SK-N-SH (cell line): ENCODE measurements at regions not wholly inside any gene's neighbourhood (a gene's known extent, or its start where the extent isn't known, plus 50 kb on each side); places are given as distances from the start of the nearest gene placed in this dataset.

Source experiments
- CTCF ChIA-PET: fragments of 300-600, 350-600 bp; formaldehyde crosslinking; extraction: SDS; loops from one replicate; lab custom pipeline; 2021; lab: Yijun Ruan, JAX
- POLR2A ChIA-PET: fragments of 350-600 bp; sonication (Branson Sonifier 250); formaldehyde crosslinking; extraction: SDS; loops from one replicate; lab custom pipeline; 2020; ENCODE audit warnings: antibody characterized with exemption, inconsistent platforms; lab: Yijun Ruan, JAX
- DNase-seq: peaks from one replicate; pipeline ENCODE4 v3.0.0; 2012
- H2AFZ ChIP-seq: fragments of 200-600 bp; sonication (generic); 2 replicates; pipeline ENCODE4 v1.8.1; 2016; ENCODE audit warnings: antibody characterized with exemption, mild to moderate bottlenecking, low read depth
- H3F3A ChIP-seq: fragments of 200-600 bp; sonication (generic); replicated peaks from 2 replicates; pipeline ENCODE3; 2016; ENCODE audit warnings: antibody characterized with exemption, mild to moderate bottlenecking; ENCODE audit not compliant: insufficient read depth
- H3K27ac ChIP-seq, 2 experiments: fragments of 200-500 bp in 1 of 2; fragments of 200-600 bp in 1 of 2; sonication (Bioruptor generic) in 1 of 2; sonication (generic), shearing (Covaris generic) in 1 of 2; 2 replicates each; pipeline versions ENCODE4 v1.5.1 to v1.6.1; 2014 to 2016; ENCODE audit warnings: low read depth in 2 of 2, inconsistent platforms in 1 of 2, low read length in 1 of 2, mild to moderate bottlenecking in 1 of 2, mixed read lengths in 1 of 2
- H3K27me3 ChIP-seq: fragments of 200-600 bp; sonication (generic), shearing (Covaris generic); 2 replicates; pipeline ENCODE4 v1.6.1; 2016; ENCODE audit warnings: mixed run types; ENCODE audit not compliant: insufficient read depth
- H3K36me3 ChIP-seq, 2 experiments: fragments of 200-500 bp in 1 of 2; fragments of 200-600 bp in 1 of 2; sonication (Bioruptor generic) in 1 of 2; sonication (generic) in 1 of 2; replicated peaks in 1 of 2; 2 replicates each; pipeline versions ENCODE3 to v1.5.1; 2014 to 2016; ENCODE audit warnings: low read length in 1 of 2, mild to moderate bottlenecking in 1 of 2; ENCODE audit not compliant: insufficient read depth in 2 of 2, control insufficient read depth in 1 of 2
- H3K4me1 ChIP-seq, 2 experiments: fragments of 200-500 bp in 1 of 2; fragments of 200-600 bp in 1 of 2; sonication (Bioruptor generic) in 1 of 2; sonication (generic), shearing (Covaris generic) in 1 of 2; 2 replicates each; pipeline versions ENCODE4 v1.5.1 to v1.6.1; 2014 to 2016; ENCODE audit warnings: low read depth in 1 of 2, low read length in 1 of 2, mixed run types in 1 of 2; ENCODE audit not compliant: insufficient read depth in 2 of 2, control insufficient read depth in 1 of 2
- H3K4me2 ChIP-seq: fragments of 200-600 bp; sonication (generic), shearing (Covaris generic); 2 replicates; pipeline ENCODE4 v1.6.1; 2017; ENCODE audit warnings: mixed run types
- H3K4me3 ChIP-seq, 2 experiments: fragments of 200-500 bp in 1 of 2; fragments of 200-600 bp in 1 of 2; sonication (Bioruptor generic) in 1 of 2; sonication (generic), shearing (Covaris generic) in 1 of 2; 2 replicates each; pipeline versions ENCODE4 v1.5.1 to v1.8.1; 2014 to 2016; ENCODE audit warnings: low read depth in 2 of 2, inconsistent platforms in 1 of 2, low read length in 1 of 2, mild to moderate bottlenecking in 1 of 2, mixed read lengths in 1 of 2, moderate library complexity in 1 of 2
- H3K79me2 ChIP-seq: fragments of 200-600 bp; sonication (generic); 2 replicates; pipeline ENCODE4 v1.8.1; 2017; ENCODE audit warnings: mild to moderate bottlenecking; ENCODE audit not compliant: insufficient read depth
- H3K9ac ChIP-seq: fragments of 200-600 bp; sonication (generic); 2 replicates; pipeline ENCODE4 v1.6.1; 2017; ENCODE audit warnings: mixed run types
- H3K9me2 ChIP-seq: fragments of 200-600 bp; sonication (generic); 2 replicates; pipeline ENCODE4 v1.6.1; 2017; ENCODE audit warnings: mixed run types
- H3K9me3 ChIP-seq: fragments of 200-600 bp; sonication (generic); 2 replicates; pipeline ENCODE4 v1.6.1; 2017; ENCODE audit warnings: mixed run types, mild to moderate bottlenecking, moderate library complexity
- H4K20me1 ChIP-seq: fragments of 200-600 bp; sonication (generic); 2 replicates; pipeline ENCODE4 v1.6.1; 2017; ENCODE audit warnings: mild to moderate bottlenecking, mixed run types; ENCODE audit not compliant: insufficient read depth
- CTCF ChIP-seq: fragments of 200-600 bp; sonication (generic); IDR thresholded peaks from 2 replicates; pipeline ENCODE4 v1.6.1; 2017; ENCODE audit warnings: antibody characterized with exemption, mild to moderate bottlenecking, moderate library complexity
- ELF1 ChIP-seq: IDR thresholded peaks from 2 replicates; pipeline ENCODE4 v1.4.0; 2012
- FOXM1 ChIP-seq: IDR thresholded peaks from 2 replicates; pipeline ENCODE4 v1.4.0; 2012; ENCODE audit warnings: low read depth, mild to moderate bottlenecking
- GABPA ChIP-seq: IDR thresholded peaks from 2 replicates; pipeline ENCODE4 v1.4.0; 2012; ENCODE audit warnings: low read depth, mild to moderate bottlenecking
- JUND ChIP-seq: IDR thresholded peaks from 2 replicates; pipeline ENCODE4 v1.4.0; 2012
- MAX ChIP-seq: IDR thresholded peaks from 2 replicates; pipeline ENCODE4 v1.4.0; 2012; ENCODE audit warnings: low read depth
- NFIC ChIP-seq: IDR thresholded peaks from 2 replicates; pipeline ENCODE4 v1.4.0; 2012; ENCODE audit warnings: borderline replicate concordance
- PBX3 ChIP-seq: IDR thresholded peaks from 2 replicates; pipeline ENCODE4; 2012
- POLR2AphosphoS5 ChIP-seq: IDR thresholded peaks from 2 replicates; pipeline ENCODE4 v1.6.1; 2012; ENCODE audit warnings: low read depth, low read length
- RAD21 ChIP-seq: IDR thresholded peaks from 2 replicates; pipeline ENCODE4 v1.6.1; 2012; ENCODE audit warnings: mild to moderate bottlenecking, low read length
- RCOR1 ChIP-seq: fragments of 150-350 bp; IDR thresholded peaks from 2 replicates; pipeline ENCODE4 v1.6.1; 2017; ENCODE audit warnings: antibody characterized with exemption, low read length
- REST ChIP-seq: IDR thresholded peaks from 2 replicates; pipeline ENCODE4 v1.6.1; 2012; ENCODE audit warnings: mild to moderate bottlenecking, low read depth, low read length, moderate library complexity
- RFX5 ChIP-seq: IDR thresholded peaks from 2 replicates; pipeline ENCODE4 v1.6.1; 2012; ENCODE audit warnings: mild to moderate bottlenecking, improper control_type of control experiment, low read length
- SIN3A ChIP-seq: IDR thresholded peaks from 2 replicates; pipeline ENCODE4 v1.6.1; 2012; ENCODE audit warnings: low read depth, mild to moderate bottlenecking, low read length, moderate library complexity, borderline replicate concordance
- SMC3 ChIP-seq: IDR thresholded peaks from 2 replicates; pipeline ENCODE4 v1.6.1; 2012; ENCODE audit warnings: low read depth, low read length, improper control_type of control experiment
- TCF12 ChIP-seq: IDR thresholded peaks from 2 replicates; pipeline ENCODE4 v1.4.0; 2012
- TEAD4 ChIP-seq: IDR thresholded peaks from 2 replicates; pipeline ENCODE4 v1.4.0; 2012; ENCODE audit warnings: mild to moderate bottlenecking, borderline replicate concordance; ENCODE audit not compliant: insufficient read depth
- WGBS: methylation state at CpG from one replicate; pipeline ENCODE4 v1.1.6; 2017; ENCODE audit warnings: low lambda C conversion rate; 5-methylcytosine and 5-hydroxymethylcytosine counted together
- TF ChIP-seq, protein P1 (sequence below): IDR thresholded peaks from 2 replicates; pipeline ENCODE4 v1.4.0; 2012; ENCODE audit warnings: low read depth, borderline replicate concordance
- TF ChIP-seq, protein P2 (sequence below): fragments of 150-350 bp; IDR thresholded peaks from 2 replicates; pipeline ENCODE4 v1.6.1; 2017; ENCODE audit warnings: antibody characterized with exemption, low read length, low read depth, borderline replicate concordance

DNA sequence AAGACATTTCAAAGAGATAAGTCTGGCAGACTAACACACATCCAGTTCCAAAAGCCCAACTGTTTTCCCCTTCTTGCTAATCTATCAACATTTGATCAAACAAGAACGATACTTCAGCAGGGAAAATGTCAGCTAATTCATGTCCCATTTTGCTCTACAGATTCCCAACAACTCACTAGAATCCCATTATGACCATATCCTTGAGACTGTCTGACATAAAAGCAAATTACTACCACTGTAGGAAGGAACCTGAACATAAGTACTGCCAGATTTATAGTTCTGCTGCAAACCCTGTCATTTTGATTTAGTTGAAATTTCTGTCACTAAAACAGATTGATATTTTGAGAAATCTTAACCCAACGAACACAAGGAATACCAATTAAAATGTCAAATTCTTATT is 193.0 kb upstream of the REG3G start:
- H3F3A ChIP-seq, result no peaks in the 10 kb centered on the region
- no peak for TF ChIP-seq REST
- TF ChIP-seq CTCF, result no peak
- no peak for TF ChIP-seq SMC3
- no peak for TF ChIP-seq TCF12
- no peak for TF ChIP-seq RAD21
- TF ChIP-seq FOXM1, result no peak
- TF ChIP-seq MAX, result no peak
- TF ChIP-seq, protein P1, sequence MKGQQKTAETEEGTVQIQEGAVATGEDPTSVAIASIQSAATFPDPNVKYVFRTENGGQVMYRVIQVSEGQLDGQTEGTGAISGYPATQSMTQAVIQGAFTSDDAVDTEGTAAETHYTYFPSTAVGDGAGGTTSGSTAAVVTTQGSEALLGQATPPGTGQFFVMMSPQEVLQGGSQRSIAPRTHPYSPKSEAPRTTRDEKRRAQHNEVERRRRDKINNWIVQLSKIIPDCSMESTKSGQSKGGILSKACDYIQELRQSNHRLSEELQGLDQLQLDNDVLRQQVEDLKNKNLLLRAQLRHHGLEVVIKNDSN, result no peak
- no peak for TF ChIP-seq RCOR1
- TF ChIP-seq TEAD4, result no peak
- TF ChIP-seq POLR2AphosphoS5, result no peak
- TF ChIP-seq SIN3A, result no peak
- TF ChIP-seq NFIC, result no peak
- TF ChIP-seq RFX5, result no peak
- no peak for TF ChIP-seq JUND
- no peak for TF ChIP-seq ELF1
- TF ChIP-seq GABPA, result no peak
- no peak for TF ChIP-seq PBX3
- TF ChIP-seq, protein P2, sequence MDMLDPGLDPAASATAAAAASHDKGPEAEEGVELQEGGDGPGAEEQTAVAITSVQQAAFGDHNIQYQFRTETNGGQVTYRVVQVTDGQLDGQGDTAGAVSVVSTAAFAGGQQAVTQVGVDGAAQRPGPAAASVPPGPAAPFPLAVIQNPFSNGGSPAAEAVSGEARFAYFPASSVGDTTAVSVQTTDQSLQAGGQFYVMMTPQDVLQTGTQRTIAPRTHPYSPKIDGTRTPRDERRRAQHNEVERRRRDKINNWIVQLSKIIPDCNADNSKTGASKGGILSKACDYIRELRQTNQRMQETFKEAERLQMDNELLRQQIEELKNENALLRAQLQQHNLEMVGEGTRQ, result no peak
- no peak overlapping the region for H3K4me2 ChIP-seq
- H3K27me3 ChIP-seq, result no peaks in the 10 kb centered on the region
- no peak overlapping the region for H3K27ac ChIP-seq
- H3K9me2 ChIP-seq, result no peaks in the 10 kb centered on the region
- no peak for DNase-seq
- H3K36me3 ChIP-seq, result no peaks in the 10 kb centered on the region
- CTCF ChIA-PET, result no interaction called here
- H3K4me1 ChIP-seq, result no peaks in the 10 kb centered on the region
- H3K9ac ChIP-seq, result no peak overlapping the region
- POLR2A ChIA-PET, result no interaction called here
- no peak overlapping the region for H2AFZ ChIP-seq
- H3K79me2 ChIP-seq, result no peaks in the 10 kb centered on the region
- 13% methylated on average over 2 of the region's 2 CpGs for WGBS
- H4K20me1 ChIP-seq, result no peaks in the 10 kb centered on the region
- H3K4me3 ChIP-seq, result no peak overlapping the region
- H3K9me3 ChIP-seq, result no peaks in the 10 kb centered on the region
